ENCODE measurements at regions not wholly inside any gene's neighbourhood (a gene's known extent, or its start where the extent isn't known, plus 50 kb on each side); places are given as distances from the start of the nearest gene placed in this dataset.

GRCh38 chr2:20523799-20524187 is 76.9 kb downstream of the RHOB start:
- no peak for DNase-seq

DNA sequence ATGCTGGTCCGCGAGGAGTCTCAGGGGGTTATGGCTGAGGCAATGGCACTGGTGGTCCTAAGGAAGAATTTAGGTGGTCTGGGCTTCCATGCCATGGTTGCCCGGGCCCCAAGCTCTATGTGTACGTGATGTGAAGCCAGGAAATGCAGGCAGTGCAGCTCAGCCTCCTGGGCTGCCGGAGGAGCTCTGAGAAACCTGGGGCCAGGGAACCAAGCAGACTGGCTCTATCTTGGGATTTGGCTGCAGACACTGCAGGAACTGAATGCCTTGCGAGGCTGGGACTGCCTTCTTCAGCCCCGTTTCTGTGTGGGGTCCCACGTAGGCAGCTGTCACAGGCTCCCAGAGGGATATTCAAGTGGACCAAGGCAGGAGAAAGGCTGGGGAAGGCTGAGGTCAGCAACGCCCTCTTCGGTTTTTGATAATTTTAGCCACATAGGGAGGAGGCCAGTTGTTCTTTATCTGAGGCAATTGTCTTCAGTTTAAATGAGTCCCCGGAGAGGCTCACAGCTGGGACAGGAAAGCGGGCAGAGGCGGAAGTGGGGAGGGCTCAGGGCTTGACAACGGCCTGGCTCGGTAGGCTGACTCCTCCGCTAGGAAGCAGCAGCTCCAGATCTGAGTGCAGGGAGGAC is 77.7 kb downstream of the RHOB start:
- no peak for DNase-seq

- DNase-seq: no peak
These were observed 78.5 kb downstream of the RHOB start for GRCh38 chr2:20525041-20526035.

GRCh38 chr2:20526160-20526559 is 79.3 kb downstream of the RHOB start:
- DNase-seq: no peak

- no peak for DNase-seq
These were observed 79.8 kb downstream of the RHOB start for GRCh38 chr2:20526708-20527107.

GRCh38 chr2:20528713-20529112 is 81.8 kb downstream of the RHOB start:
- DNase-seq: no peak

DNA sequence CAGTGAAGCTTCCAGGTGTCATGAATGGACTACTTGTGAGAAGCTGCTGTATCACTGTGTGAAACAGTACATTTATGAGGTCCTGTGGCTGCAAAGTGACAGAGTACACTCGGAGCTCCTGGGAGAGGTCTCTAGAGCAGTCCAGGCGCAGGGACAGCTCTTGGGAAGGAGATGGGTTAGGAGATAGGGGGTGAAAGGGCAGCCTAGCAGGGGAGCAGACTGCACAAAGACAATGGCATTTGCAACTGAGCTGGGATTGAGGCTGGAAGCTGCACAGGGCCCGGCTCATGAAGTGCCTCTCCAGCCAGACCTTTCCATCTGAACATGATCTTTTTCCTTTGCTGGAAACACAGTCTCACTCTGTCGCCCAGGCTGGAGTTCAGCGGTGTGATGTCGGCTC is 83.6 kb downstream of the RHOB start:
- DNase-seq: no peak

GRCh38 chr2:20531633-20532262 is 84.9 kb downstream of the RHOB start:
- no peak for DNase-seq

GRCh38 chr2:20532634-20533437 is 86.0 kb downstream of the RHOB start:
- no peak for DNase-seq

DNA sequence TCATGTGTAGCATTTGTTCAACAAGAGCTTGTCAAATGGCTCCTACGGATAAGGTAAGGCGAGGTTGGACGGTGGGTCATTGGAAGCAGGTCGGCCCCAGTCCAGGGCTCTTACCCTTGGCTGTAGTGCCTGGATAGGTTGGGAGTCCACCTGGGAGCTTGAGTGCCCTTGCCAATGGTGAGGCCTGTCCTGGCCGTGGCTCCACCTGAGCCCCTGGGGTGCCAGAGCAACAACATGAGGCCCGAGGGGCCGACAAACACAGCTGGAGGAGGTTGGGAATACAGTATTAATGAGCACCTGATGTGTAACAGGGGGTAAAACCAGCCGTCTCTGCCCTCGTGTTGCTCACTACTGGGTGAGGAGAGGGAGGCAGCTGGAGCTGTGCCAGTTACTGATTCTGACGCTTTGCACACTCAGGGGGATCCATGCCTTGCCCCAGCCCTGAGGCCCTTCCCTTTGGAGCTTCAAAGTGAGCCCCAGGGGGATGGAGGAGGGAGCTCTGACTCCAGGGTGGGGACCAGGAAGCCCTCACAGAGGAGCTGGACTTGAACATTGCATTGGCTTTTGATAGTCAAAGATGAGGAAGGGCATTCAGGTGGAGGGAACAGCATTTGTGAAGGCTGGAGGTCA is 87.2 kb downstream of the RHOB start:
- no peak for DNase-seq

- DNase-seq: no peak
These were observed 88.3 kb downstream of the RHOB start for GRCh38 chr2:20534913-20535801.

- no peak for DNase-seq
These were observed 89.9 kb downstream of the RHOB start for GRCh38 chr2:20536619-20537422.

DNA sequence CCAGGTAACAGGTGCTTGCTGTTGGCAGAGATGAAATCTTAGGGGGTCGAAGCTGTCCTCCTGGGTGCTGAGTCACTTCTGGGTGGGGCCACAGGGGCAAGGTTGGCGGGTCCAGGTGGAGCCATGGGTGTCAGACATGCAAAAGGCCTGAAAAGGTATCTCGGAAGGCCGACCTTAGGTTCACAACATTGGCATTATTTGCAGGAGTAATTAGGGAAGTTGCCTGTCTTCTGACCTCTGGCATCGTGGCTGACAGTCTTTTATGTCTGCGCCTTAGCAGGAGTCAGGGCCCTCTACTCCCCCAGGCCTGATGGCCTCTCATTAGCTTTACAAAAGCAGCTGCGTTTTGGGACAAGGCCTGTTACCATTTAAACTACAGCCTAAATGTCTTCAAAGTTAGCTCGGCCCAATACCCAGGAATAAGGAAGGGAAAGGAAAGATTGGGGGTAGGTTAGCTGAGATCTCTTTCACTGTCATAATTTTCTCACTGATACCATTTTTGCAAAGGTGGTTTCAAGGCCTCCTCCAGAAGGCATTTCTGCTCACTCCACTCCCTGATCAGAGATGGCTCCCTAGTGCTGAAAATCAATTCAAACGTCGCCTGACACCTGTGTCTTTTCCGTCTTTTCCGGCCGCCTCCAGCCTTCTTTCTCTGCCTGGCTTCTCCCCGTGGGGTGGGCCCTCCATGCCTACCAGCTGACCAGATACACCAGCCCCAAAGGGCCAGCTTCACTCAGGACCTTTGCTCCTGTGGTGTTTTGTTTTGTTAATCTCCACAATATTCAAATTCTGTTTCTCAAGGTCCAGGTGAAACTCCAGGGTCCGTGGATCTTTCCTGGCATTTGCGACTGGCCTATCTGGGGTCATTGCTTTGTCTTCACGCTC is 90.8 kb downstream of the RHOB start:
- no peak for DNase-seq

- DNase-seq: no peak
These were observed 91.6 kb downstream of the RHOB start for GRCh38 chr2:20538308-20539132.

GRCh38 chr2:20539133-20539719 is 92.4 kb downstream of the RHOB start:
- DNase-seq: no peak

GRCh38 chr2:20539776-20540586 is 93.1 kb downstream of the RHOB start:
- no peak for DNase-seq
